KG1 (cell line): ENCODE measurements at regions not wholly inside any gene's neighbourhood (a gene's known extent, or its start where the extent isn't known, plus 50 kb on each side); places are given as distances from the start of the nearest gene placed in this dataset.
"Not testable (repeated sequence)": the region's sequence is repeated elsewhere in the genome, so short reads cannot be mapped to it uniquely, and the experiment has no call there.

Source experiments
- DNase-seq: peaks from one replicate; lab custom pipeline; 2025; lab: John Stamatoyannopoulos, UW

DNA sequence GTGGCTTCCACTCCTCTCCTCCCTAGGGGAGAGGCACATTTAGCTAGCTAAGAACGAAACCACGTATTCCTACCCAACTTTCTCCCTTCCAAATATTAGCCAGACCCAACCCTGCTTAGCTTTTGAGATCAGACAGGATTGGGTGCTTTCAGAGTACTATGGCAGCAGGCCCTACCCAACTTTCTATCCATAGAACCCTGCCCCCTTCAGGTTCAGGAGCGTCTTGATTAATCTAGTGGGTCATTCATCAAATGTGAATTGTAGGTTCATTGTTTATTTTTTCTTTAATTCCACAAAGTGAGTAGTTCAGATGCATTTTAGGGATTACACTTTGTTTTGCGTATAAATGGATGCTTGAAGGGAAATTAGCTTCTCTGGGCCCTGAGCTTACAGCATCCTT, 188.3 kb downstream of the MIB1 start:
- DNase-seq = no peak

DNA sequence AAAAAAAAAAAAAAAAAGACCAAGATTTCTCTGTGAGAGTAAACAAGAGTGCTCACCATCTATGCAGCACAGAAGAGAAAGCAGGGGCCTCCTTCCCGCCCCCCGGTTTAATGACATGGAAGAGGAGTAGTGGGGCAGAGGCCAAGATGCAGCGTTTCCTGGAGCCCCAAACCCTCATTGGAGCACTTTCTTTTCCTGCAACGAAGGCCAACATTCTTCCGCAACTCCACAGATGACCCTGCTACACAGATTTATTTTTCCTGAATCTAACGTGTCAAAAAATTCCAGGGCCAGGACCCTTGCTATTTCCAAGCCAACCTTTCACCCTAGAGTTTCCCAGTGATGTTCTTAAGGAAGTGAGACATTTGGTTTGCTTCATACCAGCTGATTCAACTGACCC, 189.6 kb downstream of the MIB1 start:
- no peak for DNase-seq

DNA sequence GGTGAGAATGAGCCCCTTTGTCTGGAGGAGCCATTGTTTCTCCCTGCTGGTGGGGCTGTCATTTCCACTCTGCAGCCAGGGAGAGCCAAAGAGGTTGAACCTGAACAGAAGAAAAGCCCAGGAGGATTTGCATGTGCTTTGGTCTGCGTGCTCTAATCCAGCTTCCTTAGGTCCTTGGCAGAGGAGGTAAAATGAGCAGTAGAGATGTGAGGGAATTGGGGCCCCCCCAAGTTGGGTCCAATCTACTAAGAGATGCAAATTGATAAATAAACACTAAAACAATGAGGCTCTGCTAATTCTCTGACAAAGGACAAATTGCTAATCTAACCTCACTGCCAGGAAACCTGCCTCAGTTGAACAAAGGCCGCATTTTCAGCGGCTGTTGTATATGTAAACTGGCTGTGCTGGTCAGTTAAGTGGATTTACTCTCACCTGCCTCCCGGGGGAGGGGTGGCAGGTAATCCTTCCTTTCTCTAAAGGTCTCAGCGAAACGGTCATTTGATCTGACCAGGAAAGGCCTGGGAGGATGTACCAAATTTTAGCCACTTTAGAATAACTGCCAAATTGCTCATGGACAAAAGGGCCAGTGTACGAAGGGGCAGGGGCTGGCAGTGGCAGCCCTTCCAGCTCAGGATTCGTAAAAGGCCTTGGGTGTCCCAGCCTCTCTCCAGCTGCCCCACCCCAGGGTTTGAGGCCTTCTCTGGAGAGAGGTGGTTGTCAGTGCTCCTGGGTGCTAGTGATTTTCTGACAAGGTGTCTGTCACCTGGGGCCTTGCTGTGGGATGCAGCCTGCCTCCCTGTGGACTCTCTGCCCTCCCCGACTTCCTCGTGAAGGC, 193.6 kb downstream of the MIB1 start:
- DNase-seq = no peak

DNA sequence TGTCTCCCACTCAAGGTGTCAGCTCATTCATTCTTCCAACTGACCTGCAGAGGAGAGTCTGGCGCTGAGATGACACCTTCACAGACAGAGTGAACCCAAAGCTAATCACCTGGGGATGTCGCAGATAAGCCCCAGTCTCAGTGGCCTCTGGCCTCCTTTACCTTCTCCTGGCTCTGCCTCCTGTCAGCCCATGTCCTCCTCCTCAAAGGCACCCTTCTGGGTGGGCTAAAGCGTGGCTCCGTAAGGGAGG, 194.1 kb downstream of the MIB1 start:
- DNase-seq = no peak

DNA sequence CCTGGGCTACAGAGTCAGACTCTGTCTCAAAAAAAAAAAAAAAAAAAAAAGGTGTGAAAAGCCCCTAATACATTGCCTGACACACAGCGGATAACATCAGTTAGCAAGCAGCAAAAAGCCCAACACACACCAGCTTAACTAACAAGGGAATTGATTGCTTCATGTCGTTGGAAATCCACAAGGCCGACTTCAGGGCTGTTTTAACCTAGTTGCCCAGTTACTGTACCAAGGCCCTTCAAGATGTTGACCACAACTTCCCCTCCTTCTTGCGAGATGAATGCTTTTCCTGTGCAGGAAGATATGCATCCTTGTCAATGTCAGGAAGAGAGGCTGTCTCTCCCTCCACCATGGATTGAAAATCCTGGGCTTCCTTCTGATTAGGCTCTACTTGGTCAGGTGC, 202.9 kb downstream of the MIB1 start:
- no peak for DNase-seq

DNA sequence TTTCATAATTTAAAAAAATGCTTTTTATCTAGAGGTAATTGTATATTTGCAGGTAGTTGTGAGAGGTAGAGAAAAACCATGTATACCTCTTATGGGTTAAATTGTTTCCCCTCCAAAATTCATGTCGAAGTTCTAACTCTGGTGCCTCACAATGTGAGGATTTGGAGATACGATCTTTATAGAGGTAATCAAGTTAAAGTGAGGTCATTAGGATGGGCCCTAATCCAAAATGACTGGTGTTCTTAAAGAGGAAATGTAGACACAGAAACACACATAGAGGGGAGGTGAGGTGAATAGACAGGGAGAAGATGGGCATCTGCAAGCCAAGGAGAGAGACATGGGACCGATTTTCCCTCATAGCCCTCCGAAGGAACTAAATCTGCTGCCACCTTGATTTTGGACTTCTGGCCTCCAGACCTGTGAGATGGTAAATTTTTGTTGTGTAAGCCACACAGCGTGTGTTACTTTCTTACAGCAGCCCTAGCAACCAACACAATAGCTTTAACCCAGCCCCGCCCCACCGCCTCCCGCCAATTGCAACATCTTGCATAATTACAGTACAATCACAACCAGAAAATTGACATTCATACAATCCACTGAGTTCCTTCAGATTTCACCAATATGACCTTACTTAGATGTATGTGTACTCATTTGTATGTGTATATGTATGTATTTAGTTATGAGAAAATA, 208.9 kb downstream of the MIB1 start:
- no peak for DNase-seq

DNA sequence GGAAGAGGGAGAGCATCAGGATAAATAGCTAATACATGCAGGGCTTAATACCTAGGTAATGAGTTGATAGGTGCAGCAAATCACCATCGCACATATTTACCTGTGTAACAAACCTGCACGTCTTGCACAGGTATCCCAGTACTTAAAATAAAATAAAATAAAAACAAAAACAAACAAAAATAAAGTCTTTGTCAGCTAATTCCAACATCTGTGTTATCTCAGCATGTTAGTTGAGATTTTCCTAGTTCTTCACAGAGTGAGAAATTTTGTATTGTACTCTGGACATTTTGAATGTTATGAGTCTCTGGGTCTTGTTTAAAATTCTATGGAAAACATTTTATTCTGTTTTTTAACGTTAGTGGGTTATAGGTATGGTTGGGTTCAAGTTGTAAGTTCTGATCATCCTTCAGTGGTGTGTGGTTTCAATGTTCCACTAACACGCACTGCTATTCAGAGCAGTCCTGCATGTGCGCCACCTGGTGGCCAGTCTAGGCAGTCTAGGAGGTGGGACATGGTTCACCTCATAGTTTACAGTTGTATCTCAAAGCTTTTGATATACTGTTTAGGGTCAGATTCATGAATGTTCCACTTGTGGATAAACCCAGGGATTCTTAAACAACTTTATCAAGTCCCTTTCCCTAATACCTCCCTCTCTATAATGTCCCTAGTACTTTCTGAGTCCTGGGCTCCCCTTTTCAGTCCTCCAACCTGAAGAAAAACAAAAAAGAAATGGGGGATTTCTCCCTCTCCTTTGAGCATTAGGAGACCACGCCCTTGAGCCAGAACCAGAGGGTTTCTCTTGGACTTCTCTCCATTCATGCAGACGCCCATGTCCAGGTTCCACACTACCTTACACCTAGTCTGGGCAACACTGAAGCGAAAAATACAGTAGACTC, 213.4 kb upstream of the GATA6 start:
- DNase-seq = peak; percentile 8

DNA sequence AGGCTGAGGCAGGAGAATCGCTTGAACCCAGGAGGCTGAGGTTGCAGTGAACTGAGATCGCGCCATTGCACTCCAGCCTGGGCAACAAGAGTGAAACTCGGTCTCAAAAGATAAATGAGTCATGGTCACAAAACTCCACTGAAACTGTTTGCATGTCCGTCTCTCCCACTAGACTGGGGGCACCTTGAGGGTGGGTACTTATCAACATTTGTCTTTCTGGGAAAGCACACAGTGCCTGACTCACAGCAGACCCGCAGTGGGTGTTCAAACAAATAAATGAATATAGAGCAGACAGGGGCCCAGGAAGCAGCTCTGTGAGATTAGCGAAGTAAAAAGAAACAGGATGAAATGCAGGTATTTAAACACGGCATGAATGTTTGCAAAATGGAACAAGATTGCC, 211.1 kb upstream of the GATA6 start:
- no peak for DNase-seq

DNA sequence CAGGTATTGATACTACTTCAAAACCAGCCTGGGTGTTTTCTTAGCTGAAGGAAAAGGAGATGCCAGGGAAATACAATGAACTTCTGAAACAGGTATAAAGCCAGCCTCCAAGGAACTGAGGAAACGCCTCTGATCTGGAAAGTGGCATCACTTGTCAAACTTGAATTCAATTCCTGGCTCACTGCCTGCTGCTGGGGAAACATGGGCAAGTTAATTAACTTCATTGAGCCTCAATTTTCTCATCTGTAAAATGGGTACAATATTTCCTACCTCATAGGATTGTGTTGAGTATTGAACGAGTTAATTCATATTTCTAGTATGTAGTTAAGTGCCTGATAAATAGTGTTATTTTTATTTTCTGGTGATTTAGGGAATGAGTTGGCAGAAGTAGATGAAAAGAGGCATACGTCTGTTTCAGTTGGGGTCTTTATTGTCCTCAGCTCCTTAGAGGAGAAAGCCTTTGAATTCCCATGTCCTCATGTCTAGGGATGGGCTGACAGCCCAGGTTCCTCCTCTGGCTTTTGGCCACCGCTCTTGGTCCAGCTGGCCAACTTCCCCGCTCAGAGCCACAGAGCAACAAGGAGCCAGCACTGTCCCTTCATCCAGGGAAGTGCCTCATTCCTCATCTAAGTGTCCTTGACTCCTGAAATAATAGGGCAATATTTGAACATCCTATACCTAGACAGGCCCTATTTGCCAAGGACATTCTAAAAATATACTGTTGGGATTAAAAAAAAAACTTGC, 210.5 kb upstream of the GATA6 start:
- no peak for DNase-seq

DNA sequence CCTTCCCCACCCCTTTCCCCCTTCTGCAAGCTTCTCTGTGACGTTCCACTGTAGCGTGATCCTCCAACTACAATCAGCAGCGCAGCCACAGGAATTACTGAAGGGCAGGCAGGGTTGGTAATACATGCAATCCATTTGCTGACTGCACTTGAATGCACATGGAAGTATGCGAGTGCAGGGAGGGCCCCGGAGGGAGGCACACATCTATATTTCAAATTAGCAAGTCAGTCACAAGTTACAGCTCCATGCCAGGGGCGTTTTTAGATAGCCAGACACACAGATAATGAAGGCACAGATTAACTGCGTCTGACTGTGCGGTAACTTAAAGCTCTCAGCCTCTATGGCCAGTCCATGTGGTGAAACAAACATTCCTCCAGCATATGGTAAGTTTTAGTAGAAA, 209.2 kb upstream of the GATA6 start:
- no peak for DNase-seq

DNA sequence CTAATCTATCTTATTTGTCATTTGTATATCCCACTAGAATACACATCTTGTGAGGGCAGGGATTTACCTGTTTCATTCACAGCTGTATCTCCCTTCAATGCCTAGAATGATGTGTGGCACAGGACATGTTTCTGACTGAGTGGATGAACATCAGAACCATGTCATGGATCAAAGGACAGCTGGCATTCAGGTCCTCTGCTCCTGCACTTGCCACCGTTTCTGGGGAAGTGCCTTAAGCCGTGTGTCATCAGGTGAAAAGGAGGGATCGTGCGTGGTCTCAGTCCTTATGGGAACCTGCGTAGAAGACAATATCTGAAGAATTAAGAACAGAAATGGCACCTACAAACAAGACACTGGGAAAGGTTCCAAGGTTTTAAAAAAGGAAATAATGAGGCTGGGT, 206.1 kb upstream of the GATA6 start:
- DNase-seq = no peak

DNA sequence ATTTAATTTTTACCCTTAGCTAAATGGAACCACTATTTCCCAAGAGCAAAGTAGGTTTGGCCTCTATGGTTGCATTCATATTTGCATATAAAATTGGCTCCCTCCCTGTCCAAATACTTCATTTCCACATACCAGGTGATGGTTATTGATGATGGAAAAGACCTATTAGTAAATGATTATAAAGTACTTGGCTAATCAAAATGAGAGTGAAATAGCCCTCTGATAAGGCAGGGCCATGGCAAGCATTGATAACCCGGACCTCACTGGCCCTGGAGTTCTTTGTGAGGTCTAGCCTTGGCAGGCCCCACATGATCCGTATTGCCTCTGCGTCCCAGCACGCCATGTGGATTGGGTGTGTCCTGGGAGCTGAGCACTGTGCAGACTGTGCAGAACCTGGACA, 201.1 kb upstream of the GATA6 start:
- DNase-seq = no peak

DNA sequence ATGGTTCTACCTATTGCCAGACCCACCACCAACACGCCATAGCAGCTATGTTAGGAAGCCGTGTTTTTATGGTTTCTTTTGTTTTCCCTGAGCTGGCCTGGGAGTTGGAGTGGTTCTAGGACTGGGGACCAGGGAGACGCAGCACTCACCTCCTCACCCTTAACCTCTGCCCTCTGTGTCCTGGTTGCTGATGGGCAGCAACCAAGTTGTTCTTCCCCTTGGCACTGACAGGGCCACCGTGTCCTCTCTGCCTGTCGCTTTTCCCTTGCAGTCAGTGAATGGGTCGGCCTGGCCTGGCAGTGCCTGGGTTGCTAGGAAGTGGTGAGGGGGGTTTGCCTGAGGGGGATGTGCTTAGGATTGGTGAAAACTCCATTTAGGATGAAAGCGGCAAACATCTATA, 197.1 kb upstream of the GATA6 start:
- DNase-seq = no peak

DNA sequence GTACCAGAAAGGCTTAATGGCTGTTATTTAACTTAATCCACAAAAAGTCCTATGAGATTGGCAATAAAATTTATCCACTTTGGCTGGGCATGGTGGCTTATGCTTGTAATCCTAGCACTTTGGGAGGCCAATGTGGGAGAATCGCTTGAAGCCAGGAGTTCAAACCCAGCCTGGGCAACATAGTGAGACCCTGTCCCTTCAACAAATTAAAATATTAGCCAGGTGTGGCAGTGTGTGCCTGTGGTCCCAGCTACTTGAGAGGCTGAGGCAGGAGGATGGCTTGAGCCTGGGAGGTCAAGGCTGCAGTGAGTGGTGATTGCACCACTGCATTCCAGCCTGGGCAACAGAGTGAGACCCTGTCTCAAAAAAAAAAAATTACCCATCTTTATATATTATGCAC, 193.4 kb upstream of the GATA6 start:
- DNase-seq = not testable (repeated sequence)

DNA sequence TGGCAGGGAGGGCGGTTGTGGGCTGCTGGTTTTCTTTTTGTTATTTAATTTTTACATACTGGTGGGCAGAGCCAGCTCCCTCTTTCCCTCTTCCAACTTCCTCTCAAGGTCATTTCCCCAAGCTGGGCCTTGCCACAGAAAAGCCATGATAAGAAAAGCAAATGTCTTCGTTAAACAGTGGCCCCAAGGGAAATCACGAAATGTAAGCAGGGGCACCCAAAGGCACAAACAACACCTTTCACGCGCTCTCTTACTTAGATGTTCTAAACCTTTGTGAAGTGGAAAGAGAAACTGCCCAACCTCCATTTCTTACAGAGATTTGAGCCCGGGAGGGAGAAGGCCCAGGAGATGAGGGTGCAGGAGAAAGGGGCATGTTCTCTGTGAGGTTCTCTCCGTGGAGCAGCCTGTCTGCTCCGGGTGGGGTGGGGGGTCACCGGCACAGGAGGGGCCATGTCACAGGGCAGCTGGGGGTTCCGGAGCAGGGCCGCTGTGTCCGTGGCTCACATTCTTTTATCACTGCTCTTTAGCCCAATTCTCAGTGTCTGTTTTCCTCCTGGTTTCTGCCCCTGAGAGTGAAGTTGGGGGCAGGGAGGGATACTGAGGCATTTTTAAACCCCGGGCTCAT, 190.7 kb upstream of the GATA6 start:
- no peak for DNase-seq

DNA sequence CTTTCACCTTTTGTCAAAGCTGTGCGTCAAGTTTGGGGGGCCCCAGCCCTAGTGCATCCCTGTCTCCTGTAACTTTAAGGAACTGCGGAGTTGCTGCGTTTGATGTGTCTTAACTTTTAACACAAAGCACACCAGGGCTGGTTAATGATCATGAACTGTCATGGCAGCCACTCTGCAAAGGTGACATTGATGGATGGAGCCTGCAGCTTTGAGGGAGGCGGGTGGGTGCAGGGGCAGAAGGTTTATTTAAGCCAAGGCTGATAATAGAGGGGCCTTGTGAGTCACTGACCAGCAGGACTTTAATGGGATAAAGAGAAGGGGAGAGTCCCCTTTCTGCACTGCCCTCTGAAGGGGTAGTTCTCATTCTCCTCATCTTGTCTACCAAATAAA, 190.2 kb upstream of the GATA6 start:
- no peak for DNase-seq

DNA sequence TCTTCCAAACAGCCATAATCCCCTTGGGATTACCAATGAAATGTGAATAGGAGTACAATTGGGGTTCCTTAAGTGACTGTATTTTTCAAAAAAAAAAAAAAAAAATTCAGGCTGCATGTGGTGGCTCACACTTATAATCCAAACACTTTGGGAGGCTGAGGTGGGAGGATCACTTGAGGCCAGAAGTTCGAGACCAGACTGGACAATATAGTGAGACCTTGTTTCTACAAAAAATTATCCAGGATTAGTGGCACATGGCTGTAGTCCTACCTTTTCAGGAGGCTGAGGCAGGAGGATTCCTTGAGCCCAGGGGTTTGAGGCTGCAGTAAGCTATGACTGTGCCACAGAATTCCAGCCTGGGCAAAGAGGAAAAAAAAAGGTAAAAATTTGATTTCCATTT, 189.6 kb upstream of the GATA6 start:
- no peak for DNase-seq

DNA sequence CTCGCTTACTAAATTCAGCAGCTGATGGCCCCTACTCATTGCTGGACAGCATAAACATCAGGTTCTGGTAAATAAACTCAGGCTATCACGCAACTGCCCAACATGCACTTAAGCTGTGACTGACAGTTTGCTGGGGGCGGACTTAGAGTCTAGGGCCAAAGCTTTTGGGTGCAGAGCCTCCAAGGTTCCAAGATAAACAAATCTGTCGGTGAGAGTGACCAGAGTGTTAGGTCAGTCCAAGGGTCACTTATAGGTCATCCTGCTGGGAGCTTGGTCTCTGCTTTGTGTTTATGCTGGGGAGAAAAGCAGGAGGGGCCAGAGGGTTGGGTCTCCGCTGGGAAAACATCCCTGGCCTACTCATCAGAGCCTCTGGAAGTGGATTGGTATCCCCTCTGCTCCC, 188.6 kb upstream of the GATA6 start:
- DNase-seq = no peak

DNA sequence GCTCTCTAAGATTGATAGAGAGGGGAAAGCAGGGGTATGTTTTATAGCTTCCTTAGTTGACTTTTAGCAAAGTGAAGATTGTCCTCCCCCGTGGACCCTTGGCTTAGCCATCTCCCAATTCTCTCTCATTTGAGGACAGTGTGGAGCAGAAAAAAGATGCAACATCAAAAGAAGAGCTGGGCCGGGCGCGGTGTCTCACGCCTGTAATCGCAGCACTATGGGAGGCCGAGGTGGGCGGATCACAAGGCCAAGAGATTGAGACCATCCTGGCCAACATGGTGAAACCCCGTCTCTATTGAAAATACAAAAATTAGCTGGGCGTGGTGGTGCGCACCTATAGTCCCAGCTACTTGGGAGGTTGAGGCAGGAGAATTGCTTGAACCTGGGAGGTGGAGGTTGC, 187.9 kb upstream of the GATA6 start:
- DNase-seq = not testable (repeated sequence)

DNA sequence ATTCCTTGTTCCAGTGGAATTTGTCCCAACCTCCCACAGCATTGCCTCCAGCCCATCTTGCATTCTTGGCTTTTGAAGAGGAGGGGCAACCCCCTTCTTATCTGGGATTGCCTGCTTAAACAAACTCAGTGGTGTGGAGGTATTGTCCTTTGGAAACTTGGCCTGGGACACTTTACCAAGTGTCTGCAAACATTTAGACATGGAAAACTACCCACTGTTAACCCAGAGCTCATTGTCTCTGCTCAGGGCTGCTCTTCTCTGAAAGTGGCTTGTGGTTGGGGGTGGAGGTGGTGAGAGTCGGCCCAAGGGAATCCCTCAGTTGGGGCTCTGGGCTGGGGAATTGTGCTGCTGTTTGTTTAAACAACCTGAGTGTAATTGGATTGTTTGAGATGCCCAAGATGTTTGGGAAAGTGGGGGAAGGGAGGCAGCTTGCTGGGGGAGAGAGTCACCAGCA, 178.3 kb upstream of the GATA6 start:
- DNase-seq = no peak

DNA sequence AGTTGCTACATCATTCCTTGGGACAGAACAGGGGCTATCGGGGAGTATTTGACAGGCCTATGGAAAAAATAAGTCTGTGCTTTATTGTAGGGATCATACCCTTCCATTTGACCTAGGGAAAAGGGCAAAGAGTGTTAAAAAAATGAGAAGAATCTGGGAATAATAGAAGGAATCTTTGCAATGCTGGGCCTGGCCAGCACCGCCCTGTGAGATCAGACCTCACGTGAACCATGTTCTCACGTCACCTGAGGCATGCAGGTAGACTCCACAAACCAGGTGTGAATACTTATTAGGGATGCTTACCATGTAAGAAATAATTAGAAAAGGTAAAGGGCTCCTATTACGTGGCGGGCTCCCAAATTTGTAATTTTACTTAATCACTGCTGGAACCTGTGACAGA, 177.5 kb upstream of the GATA6 start:
- DNase-seq = no peak

DNA sequence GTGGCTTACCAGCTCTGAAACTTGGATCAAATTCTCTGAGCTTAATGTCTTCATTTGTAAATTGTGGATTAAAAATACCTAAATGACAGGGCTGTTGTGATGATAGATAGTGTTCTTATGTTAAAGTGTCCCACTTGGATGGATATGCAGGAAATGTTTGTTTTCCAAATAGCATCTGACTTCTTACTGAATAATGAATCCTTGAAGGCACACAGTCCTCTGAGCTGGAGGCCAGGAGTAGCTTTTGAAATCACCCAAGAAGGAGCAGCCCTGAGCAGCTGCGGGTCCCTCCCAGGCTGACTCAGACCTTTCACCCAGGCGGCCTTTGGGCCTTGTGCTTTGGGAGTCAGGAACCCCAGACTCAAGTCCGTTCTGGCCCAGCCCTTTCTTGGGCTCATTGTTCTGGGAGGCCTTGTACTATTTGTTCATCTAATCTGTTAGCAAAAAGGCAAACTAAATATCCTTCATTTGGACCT, 173.0 kb upstream of the GATA6 start:
- no peak for DNase-seq
